DND-41 (cell line): ENCODE measurements at regions not wholly inside any gene's neighbourhood (a gene's known extent, or its start where the extent isn't known, plus 50 kb on each side); places are given as distances from the start of the nearest gene placed in this dataset.

ENCODE experiments used
- ATAC-seq: fragments of 200-7000 bp; cut with Tn5 transposase; 3 replicates; pipeline ENCODE4 v1.9.1; 2021; ENCODE audit warnings: low read depth; ENCODE audit not compliant: insufficient read depth
- DNase-seq: peaks from one replicate; pipeline ENCODE4 v3.0.0-alpha.2; 2020
- H2AFZ ChIP-seq: 2 replicates; pipeline ENCODE4 v1.6.0; 2012; ENCODE audit warnings: low read depth, low read length
- H3K27ac ChIP-seq: 2 replicates; pipeline ENCODE4 v1.5.1; 2012; ENCODE audit warnings: low read length, inconsistent platforms
- H3K27me3 ChIP-seq: fragments of 200-600 bp; sonication (generic); 2 replicates; pipeline ENCODE4 v1.6.0; 2012; ENCODE audit warnings: low read length, mild to moderate bottlenecking, inconsistent platforms; ENCODE audit not compliant: insufficient read depth, poor library complexity
- H3K36me3 ChIP-seq: 2 replicates; pipeline ENCODE4 v1.5.1; 2012; ENCODE audit warnings: low read length, inconsistent platforms; ENCODE audit not compliant: insufficient read depth
- H3K4me1 ChIP-seq: 2 replicates; pipeline ENCODE4 v1.5.1; 2012; ENCODE audit warnings: mild to moderate bottlenecking, low read length; ENCODE audit not compliant: insufficient read depth
- H3K4me2 ChIP-seq: 2 replicates; pipeline ENCODE4 v1.6.0; 2012; ENCODE audit warnings: mild to moderate bottlenecking, moderate library complexity, low read length, inconsistent platforms; ENCODE audit not compliant: insufficient read depth
- H3K4me3 ChIP-seq, 2 experiments: fragments of 200-600 bp in 1 of 2; shearing (Covaris generic) in 1 of 2; 2 replicates each; pipeline ENCODE4 v1.5.1; 2012 to 2016; ENCODE audit warnings: inconsistent platforms in 2 of 2, low read length in 2 of 2, mild to moderate bottlenecking in 2 of 2, low read depth in 1 of 2, moderate library complexity in 1 of 2
- H3K79me2 ChIP-seq: 2 replicates; pipeline ENCODE4 v1.6.0; 2012; ENCODE audit warnings: low read length, inconsistent platforms; ENCODE audit not compliant: insufficient read depth
- H3K9ac ChIP-seq: 2 replicates; pipeline ENCODE4 v1.6.0; 2012; ENCODE audit warnings: low read depth, mild to moderate bottlenecking, inconsistent platforms, low read length, moderate library complexity
- H3K9me3 ChIP-seq: 2 replicates; pipeline ENCODE4 v1.5.1; 2012; ENCODE audit warnings: low read length, moderate library complexity, mild to moderate bottlenecking, inconsistent platforms; ENCODE audit not compliant: insufficient read depth, severe bottlenecking
- H4K20me1 ChIP-seq: 2 replicates; pipeline ENCODE4 v1.6.0; 2012; ENCODE audit warnings: low read length; ENCODE audit not compliant: insufficient read depth
- EZH2 ChIP-seq: IDR thresholded peaks from 3 replicates; pipeline ENCODE4 v1.6.1; 2012; ENCODE audit warnings: borderline replicate concordance, low read depth, mild to moderate bottlenecking, moderate library complexity, low read length, inconsistent platforms; ENCODE audit not compliant: severe bottlenecking
- TF ChIP-seq, protein P1 (sequence below): IDR thresholded peaks from 2 replicates; pipeline ENCODE4 v1.5.1; 2012; ENCODE audit warnings: borderline replicate concordance, low read length, moderate library complexity, mild to moderate bottlenecking; ENCODE audit not compliant: poor library complexity, severe bottlenecking; ENCODE audit errors: extremely low read depth

DNA sequence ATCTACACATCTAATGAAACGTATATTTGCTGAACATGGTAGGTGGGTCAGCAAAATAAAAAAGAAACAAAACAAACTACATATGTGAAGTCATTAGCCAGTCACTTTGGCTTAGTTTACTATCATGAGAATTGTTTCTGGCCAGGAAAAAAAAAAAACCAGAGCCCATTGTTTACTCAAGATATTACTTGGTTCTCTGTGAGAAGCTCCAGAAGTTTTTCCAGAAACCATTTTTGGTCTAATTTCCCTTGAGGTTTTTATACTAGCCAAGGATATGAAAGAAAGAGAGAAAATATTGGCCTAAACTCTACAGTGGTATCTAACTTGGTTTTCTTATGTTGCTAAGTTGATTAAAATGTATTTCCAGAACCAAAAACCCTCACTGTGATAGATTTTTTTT, 259.1 kb downstream of the PDHA2 start:
- H3K4me2 ChIP-seq = no peak overlapping the region
- H3K9ac ChIP-seq = no peak overlapping the region
- TF ChIP-seq, protein P1, sequence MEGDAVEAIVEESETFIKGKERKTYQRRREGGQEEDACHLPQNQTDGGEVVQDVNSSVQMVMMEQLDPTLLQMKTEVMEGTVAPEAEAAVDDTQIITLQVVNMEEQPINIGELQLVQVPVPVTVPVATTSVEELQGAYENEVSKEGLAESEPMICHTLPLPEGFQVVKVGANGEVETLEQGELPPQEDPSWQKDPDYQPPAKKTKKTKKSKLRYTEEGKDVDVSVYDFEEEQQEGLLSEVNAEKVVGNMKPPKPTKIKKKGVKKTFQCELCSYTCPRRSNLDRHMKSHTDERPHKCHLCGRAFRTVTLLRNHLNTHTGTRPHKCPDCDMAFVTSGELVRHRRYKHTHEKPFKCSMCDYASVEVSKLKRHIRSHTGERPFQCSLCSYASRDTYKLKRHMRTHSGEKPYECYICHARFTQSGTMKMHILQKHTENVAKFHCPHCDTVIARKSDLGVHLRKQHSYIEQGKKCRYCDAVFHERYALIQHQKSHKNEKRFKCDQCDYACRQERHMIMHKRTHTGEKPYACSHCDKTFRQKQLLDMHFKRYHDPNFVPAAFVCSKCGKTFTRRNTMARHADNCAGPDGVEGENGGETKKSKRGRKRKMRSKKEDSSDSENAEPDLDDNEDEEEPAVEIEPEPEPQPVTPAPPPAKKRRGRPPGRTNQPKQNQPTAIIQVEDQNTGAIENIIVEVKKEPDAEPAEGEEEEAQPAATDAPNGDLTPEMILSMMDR = no peak
- no peak for TF ChIP-seq EZH2
- no peak for ATAC-seq
- H2AFZ ChIP-seq = no peak overlapping the region
- H3K9me3 ChIP-seq = peaks cover 4% of the 10 kb centered on the region
- no peaks in the 10 kb centered on the region for H4K20me1 ChIP-seq
- peaks cover 10% of the 10 kb centered on the region for H3K4me1 ChIP-seq
- DNase-seq = no peak
- H3K27ac ChIP-seq = no peak overlapping the region
- H3K79me2 ChIP-seq = no peaks in the 10 kb centered on the region
- H3K27me3 ChIP-seq = no peaks in the 10 kb centered on the region
- H3K4me3 ChIP-seq = no peak overlapping the region
- no peaks in the 10 kb centered on the region for H3K36me3 ChIP-seq

DNA sequence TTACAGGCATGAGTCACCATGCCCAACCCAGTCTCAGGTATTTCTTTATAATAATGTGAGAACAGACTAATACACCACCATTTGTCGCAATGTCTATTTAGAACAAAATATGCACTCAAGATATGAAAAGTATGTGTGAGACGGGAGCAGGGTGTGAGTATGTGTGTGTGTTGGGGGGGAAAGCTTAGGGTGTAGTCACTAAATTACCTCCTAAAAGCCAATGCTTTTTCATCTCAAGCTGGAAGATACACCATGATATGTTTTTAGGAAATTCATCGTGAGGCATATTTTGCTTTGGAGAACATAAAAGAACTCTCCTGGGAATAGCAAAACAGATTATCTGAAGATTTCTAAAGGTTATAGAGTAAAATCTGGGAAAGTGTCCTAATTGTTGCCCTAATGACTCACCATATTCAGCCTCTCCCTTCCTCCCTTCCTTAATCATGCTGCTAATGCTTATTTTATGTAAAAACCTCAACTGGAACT, 262.7 kb downstream of the PDHA2 start:
- TF ChIP-seq, protein P1 = no peak
- TF ChIP-seq EZH2 = no peak
- H3K27me3 ChIP-seq = no peaks in the 10 kb centered on the region
- no peak overlapping the region for H2AFZ ChIP-seq
- H3K9ac ChIP-seq = no peak overlapping the region
- no peak overlapping the region for H3K4me2 ChIP-seq
- ATAC-seq (no peak), DNase-seq (no peak)
- H3K36me3 ChIP-seq = no peaks in the 10 kb centered on the region
- H4K20me1 ChIP-seq = no peaks in the 10 kb centered on the region
- H3K9me3 ChIP-seq = peaks cover 4% of the 10 kb centered on the region
- no peaks in the 10 kb centered on the region for H3K79me2 ChIP-seq
- H3K4me1 ChIP-seq = peaks cover 3% of the 10 kb centered on the region; the same call in 1 of the 2 replicates
- no peak overlapping the region for H3K4me3 ChIP-seq
- no peak overlapping the region for H3K27ac ChIP-seq

DNA sequence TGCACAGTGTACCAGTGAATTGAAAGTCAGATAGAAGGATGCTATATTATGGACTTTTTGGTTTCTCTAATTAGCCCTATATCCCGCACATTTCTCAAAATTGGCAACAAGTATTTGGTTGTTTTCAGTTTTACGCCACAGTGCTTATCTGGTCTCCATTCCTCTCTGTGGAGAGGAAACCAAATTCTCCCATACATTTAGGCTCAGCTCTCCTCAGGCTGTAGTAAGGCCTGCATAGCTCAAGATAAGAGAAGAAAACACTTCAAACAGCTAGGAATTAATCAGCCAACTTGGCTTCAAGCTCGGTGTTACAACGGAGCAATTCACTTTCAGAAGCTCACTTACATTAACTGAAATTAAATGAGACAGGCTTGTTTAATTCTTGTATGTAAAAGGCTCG, 263.2 kb downstream of the PDHA2 start:
- no peaks in the 10 kb centered on the region for H3K36me3 ChIP-seq
- H3K79me2 ChIP-seq = no peaks in the 10 kb centered on the region
- H3K9ac ChIP-seq = no peak overlapping the region
- H4K20me1 ChIP-seq = no peaks in the 10 kb centered on the region
- H3K27me3 ChIP-seq = no peaks in the 10 kb centered on the region
- no peak overlapping the region for H3K27ac ChIP-seq
- H3K4me1 ChIP-seq = no peaks in the 10 kb centered on the region
- ATAC-seq = no peak
- DNase-seq = no peak
- H2AFZ ChIP-seq = no peak overlapping the region
- H3K4me2 ChIP-seq = no peak overlapping the region
- peaks cover 4% of the 10 kb centered on the region for H3K9me3 ChIP-seq
- no peak overlapping the region for H3K4me3 ChIP-seq
- TF ChIP-seq, protein P1 = no peak
- TF ChIP-seq EZH2 = no peak

- H3K27ac ChIP-seq = no peak overlapping the region
- no peaks in the 10 kb centered on the region for H4K20me1 ChIP-seq
- H3K79me2 ChIP-seq = no peaks in the 10 kb centered on the region
- no peaks in the 10 kb centered on the region for H3K27me3 ChIP-seq
- H3K36me3 ChIP-seq = no peaks in the 10 kb centered on the region
- H3K9ac ChIP-seq = no peak overlapping the region
- H3K4me3 ChIP-seq = no peak overlapping the region
- no peak for DNase-seq
- TF ChIP-seq, protein P1 = no peak
- no peak for TF ChIP-seq EZH2
- H3K9me3 ChIP-seq = no peaks in the 10 kb centered on the region
- no peak overlapping the region for H3K4me2 ChIP-seq
- peak overlapping the region; percentile 36; the same call in 1 of the 2 replicates for H2AFZ ChIP-seq
- no peaks in the 10 kb centered on the region for H3K4me1 ChIP-seq
- no peak for ATAC-seq
Measured at GRCh38 chr4:96108146-96108545, 268.3 kb downstream of the PDHA2 start.
